GM12865 (cell line): ENCODE measurements at regions not wholly inside any gene's neighbourhood (a gene's known extent, or its start where the extent isn't known, plus 50 kb on each side); places are given as distances from the start of the nearest gene placed in this dataset.

Experiments
- DNase-seq: peaks from one replicate; pipeline ENCODE4 v3.0.0; 2010; ENCODE audit warnings: low read depth
- H3K4me3 ChIP-seq: 2 replicates; pipeline ENCODE4 v1.5.1; 2011; ENCODE audit warnings: mild to moderate bottlenecking, low read depth, low read length, control low read depth
- TF ChIP-seq, protein P1 (sequence below): IDR thresholded peaks from 2 replicates; pipeline ENCODE4 v1.5.1; 2011; ENCODE audit warnings: low read length, control low read depth, low read depth, inconsistent platforms; ENCODE audit not compliant: insufficient read depth; ENCODE audit errors: missing control alignments

DNA sequence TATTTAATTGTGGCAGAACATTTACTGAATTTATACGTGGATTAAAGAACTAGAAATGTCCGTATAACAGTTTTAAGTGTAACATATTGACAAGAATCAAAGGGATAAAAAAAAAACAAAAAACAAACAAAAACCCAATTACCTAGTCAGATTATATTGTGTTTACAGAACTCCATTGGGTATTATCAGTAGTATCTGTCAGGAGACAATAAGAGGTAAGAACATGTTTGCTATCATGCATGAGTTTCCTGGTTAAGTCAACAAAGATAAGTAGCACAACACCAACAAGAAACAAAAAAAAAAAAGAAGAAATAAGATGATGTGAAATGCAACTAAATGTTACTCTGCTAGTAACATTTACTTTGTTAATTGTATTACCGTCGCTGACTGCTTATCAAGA, 570.6 kb downstream of the ZBBX start:
- H3K4me3 ChIP-seq: no peak overlapping the region
- TF ChIP-seq, protein P1, sequence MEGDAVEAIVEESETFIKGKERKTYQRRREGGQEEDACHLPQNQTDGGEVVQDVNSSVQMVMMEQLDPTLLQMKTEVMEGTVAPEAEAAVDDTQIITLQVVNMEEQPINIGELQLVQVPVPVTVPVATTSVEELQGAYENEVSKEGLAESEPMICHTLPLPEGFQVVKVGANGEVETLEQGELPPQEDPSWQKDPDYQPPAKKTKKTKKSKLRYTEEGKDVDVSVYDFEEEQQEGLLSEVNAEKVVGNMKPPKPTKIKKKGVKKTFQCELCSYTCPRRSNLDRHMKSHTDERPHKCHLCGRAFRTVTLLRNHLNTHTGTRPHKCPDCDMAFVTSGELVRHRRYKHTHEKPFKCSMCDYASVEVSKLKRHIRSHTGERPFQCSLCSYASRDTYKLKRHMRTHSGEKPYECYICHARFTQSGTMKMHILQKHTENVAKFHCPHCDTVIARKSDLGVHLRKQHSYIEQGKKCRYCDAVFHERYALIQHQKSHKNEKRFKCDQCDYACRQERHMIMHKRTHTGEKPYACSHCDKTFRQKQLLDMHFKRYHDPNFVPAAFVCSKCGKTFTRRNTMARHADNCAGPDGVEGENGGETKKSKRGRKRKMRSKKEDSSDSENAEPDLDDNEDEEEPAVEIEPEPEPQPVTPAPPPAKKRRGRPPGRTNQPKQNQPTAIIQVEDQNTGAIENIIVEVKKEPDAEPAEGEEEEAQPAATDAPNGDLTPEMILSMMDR: no peak
- DNase-seq: no peak

DNA sequence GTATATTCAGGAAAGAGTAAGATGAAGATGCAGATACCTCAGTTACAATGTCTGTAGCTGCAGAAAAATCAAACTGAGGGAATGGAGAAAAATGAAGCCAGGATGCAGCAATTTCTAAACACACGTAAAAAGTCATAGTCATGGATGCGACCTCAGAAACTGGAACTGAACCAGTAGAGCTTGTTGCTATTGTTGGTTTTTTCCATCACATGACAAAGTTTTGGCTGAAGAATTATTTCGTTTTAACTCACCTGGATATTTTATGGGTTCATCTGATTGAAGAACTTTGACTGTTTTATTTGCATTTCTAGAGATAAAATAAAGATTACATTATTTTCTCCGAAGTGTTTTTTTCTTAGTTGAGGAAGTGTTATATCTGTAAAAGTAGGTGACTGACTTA, 591.2 kb downstream of the ZBBX start:
- no peak for DNase-seq
- no peak overlapping the region for H3K4me3 ChIP-seq
- TF ChIP-seq, protein P1: no peak

DNA sequence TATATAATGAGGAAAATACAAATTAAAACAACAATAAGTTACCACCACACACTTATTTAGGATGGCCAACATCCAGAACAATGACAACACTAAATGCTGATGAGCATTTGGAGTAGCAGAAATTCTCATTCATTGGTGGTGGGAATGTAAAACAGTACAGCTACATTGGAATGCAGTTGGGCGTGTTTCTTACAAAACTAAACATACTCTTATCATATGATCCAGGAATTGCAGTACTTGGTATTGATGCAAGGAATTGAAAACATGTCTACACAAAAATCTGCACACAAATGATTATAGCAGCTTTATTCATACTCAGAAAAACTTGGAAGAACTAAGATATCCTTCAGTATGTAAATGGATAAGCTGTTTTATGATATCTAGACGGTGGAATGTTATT, 594.2 kb downstream of the ZBBX start:
- TF ChIP-seq, protein P1: no peak
- no peak for DNase-seq
- H3K4me3 ChIP-seq: no peak overlapping the region

DNA sequence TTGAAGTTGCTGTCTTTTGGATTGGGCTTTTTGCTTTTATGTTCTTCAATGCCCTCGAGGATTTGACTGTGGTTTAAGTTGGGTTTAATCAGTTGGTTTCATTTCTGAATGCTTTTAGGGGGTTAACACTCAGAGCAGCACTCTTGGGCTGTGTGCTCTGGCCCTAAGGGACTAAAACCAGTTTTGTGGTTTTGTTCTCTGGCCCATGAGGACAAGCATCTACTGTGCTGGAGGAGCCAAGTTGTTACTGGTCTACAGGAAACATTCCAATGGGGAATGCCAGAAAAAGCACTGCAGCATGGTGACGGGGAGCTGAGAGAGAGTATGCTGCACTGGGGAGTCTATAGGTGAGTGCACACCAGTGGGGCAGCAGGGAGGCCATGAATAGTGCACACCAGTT, 596.9 kb downstream of the ZBBX start:
- H3K4me3 ChIP-seq: no peak overlapping the region
- DNase-seq: no peak
- TF ChIP-seq, protein P1: no peak

DNA sequence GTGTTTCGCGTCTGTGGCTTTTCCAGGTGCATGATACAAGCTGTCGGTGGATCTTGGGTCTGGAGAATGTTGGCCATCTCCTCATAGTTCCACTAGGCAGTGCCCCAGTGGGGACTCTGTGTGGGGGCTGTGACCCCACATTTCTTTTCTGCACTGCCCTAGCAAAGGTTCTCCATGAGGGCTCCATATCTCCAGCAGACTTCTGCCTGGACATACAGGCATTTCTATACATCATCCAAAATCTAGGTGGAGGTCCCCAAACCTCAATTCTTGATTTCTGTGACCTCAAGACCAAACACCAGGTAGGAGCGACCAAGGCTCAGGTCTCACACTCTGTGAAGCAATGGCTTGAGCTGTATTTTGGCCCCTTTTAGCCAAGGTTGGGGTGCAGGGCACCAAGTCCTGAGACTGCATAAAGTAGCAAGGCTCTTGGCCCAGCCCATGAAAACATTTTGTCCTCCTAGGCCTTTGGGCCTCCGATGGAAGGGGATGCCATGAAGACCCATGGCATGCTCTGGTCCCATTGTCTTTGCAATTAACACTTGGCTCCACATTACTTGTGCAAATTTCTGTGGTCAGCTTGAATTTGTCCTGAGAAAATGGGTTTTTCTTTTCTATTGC, 615.3 kb downstream of the ZBBX start:
- TF ChIP-seq, protein P1: no peak
- DNase-seq: no peak
- H3K4me3 ChIP-seq: no peak overlapping the region

DNA sequence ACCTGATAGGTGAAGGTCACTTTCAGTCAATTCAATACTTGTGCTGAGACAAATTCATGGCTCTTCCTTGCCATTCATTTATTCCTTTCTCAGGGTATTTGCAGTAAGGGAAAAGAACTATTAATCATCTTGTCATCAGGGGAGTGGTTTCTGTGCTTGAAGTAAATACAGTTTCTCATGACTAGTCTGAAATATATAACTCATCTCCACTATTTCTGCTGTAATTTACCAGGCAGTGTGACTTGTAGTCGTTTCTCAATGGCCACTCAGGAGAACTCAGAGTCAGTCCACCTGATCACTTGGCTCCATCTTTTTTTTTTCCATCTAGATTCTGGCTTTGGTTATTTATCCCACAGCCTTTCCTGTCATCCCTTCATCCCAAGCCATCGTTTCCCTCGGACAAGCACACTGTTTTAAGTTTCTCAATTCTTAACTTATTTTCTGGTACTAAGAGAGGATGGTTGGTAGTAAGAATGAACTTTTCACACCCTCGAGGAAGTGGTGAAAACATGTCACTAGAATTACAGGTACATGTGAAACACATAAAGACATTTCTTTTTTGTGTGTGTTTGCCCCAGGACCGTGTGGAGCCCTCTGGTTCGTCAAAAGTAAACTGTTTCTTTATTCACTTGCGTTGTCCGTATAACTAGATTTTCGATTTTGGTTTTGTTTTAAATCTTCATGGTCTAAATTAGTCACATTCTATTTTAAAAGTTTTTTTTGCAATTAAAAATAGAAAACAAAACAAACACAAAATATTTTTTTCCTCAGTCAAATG, 620.2 kb downstream of the ZBBX start:
- peak overlapping the region; percentile 4; the same call in 1 of the 2 replicates for H3K4me3 ChIP-seq
- TF ChIP-seq, protein P1: no peak
- DNase-seq: peak; percentile 32

DNA sequence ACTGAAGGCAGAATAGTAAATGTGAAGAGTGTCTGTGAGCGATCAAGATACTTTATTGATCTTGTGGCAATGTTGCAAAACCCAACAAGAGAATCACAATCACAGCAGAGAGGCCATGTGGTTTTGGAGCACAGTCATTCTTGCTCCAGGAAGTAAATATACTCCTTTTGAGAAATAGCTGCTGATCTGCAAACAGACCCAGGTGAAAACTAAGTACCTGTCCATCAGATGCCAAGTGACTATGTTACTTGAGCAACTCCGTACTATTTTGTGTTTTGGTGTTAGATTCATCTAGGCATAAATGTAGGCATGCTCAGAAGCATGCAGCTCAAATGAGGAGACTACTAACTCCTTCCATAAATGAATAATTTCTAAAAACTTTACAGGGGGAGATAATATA, 627.9 kb downstream of the ZBBX start:
- TF ChIP-seq, protein P1: no peak
- no peak for DNase-seq
- H3K4me3 ChIP-seq: no peak overlapping the region
